ENCODE measurements at regions not wholly inside any gene's neighbourhood (a gene's known extent, or its start where the extent isn't known, plus 50 kb on each side); places are given as distances from the start of the nearest gene placed in this dataset.
"Not testable (repeated sequence)": the region's sequence is repeated elsewhere in the genome, so short reads cannot be mapped to it uniquely, and the experiment has no call there.

- Histone ChIP-seq H3K27ac (ENCODE audit: low read depth, low read length) (no peak overlapping the region), H3K4me1 (ENCODE audit: control insufficient read depth, insufficient read depth, low read length) (no peaks in the 10 kb centered on the region), H3K36me3 (ENCODE audit: control insufficient read depth, insufficient read depth, low read length) (no peaks in the 10 kb centered on the region), H3K9ac (ENCODE audit: low read depth, low read length) (no peak overlapping the region), H3K4me3 (ENCODE audit: low read depth, low read length) (no peak overlapping the region), H3K27me3 (ENCODE audit: control insufficient read depth, insufficient read depth, low read length) (no peaks in the 10 kb centered on the region; the same call in 1 of the 2 replicates), H3K9me3 (ENCODE audit: control insufficient read depth, insufficient read depth, low read length) (no peaks in the 10 kb centered on the region)
Measured at GRCh38 chr12:131408484-131408883, 302.4 kb upstream of the SFSWAP start.

GRCh38 chr12:131409211-131409610, 301.7 kb upstream of the SFSWAP start:
- H3K9me3 ChIP-seq (ENCODE audit: control insufficient read depth, insufficient read depth, low read length) = no peaks in the 10 kb centered on the region

GRCh38 chr12:131411827-131412226, 299.1 kb upstream of the SFSWAP start:
- H3K9ac ChIP-seq (ENCODE audit: low read depth, low read length); H3K27ac ChIP-seq (ENCODE audit: low read depth, low read length); H3K4me3 ChIP-seq (ENCODE audit: low read depth, low read length); H3K9me3 ChIP-seq (ENCODE audit: control insufficient read depth, insufficient read depth, low read length); H3K4me1 ChIP-seq (ENCODE audit: control insufficient read depth, insufficient read depth, low read length); H3K36me3 ChIP-seq (ENCODE audit: control insufficient read depth, insufficient read depth, low read length); H3K27me3 ChIP-seq (ENCODE audit: control insufficient read depth, insufficient read depth, low read length): not testable (repeated sequence)

More at GRCh38 chr12:131409211-131409610, 301.7 kb upstream of the SFSWAP start:
- Histone ChIP-seq H3K36me3 (ENCODE audit: control insufficient read depth, insufficient read depth, low read length) (no peaks in the 10 kb centered on the region), H3K9ac (ENCODE audit: low read depth, low read length) (no peak overlapping the region), H3K27ac (ENCODE audit: low read depth, low read length) (no peak overlapping the region), H3K4me3 (ENCODE audit: low read depth, low read length) (no peak overlapping the region), H3K27me3 (ENCODE audit: control insufficient read depth, insufficient read depth, low read length) (no peaks in the 10 kb centered on the region; the same call in 1 of the 2 replicates), H3K4me1 (ENCODE audit: control insufficient read depth, insufficient read depth, low read length) (no peaks in the 10 kb centered on the region)

GRCh38 chr12:131413006-131413405, 297.9 kb upstream of the SFSWAP start:
- no peak overlapping the region for H3K4me3 ChIP-seq (ENCODE audit: low read depth, low read length)
- no peaks in the 10 kb centered on the region for H3K36me3 ChIP-seq (ENCODE audit: control insufficient read depth, insufficient read depth, low read length)
- no peaks in the 10 kb centered on the region for H3K27me3 ChIP-seq (ENCODE audit: control insufficient read depth, insufficient read depth, low read length)
- no peaks in the 10 kb centered on the region for H3K4me1 ChIP-seq (ENCODE audit: control insufficient read depth, insufficient read depth, low read length)
- no peak overlapping the region for H3K9ac ChIP-seq (ENCODE audit: low read depth, low read length)
- no peak overlapping the region for H3K27ac ChIP-seq (ENCODE audit: low read depth, low read length)
- H3K9me3 ChIP-seq (ENCODE audit: control insufficient read depth, insufficient read depth, low read length) = peaks cover 12% of the 10 kb centered on the region

- H3K9ac ChIP-seq (ENCODE audit: low read depth, low read length) = no peak overlapping the region
- no peak overlapping the region for H3K27ac ChIP-seq (ENCODE audit: low read depth, low read length)
- H3K9me3 ChIP-seq (ENCODE audit: control insufficient read depth, insufficient read depth, low read length) = peaks cover 17% of the 10 kb centered on the region
- H3K27me3 ChIP-seq (ENCODE audit: control insufficient read depth, insufficient read depth, low read length) = no peaks in the 10 kb centered on the region
- no peaks in the 10 kb centered on the region for H3K4me1 ChIP-seq (ENCODE audit: control insufficient read depth, insufficient read depth, low read length)
- no peak overlapping the region for H3K4me3 ChIP-seq (ENCODE audit: low read depth, low read length)
- no peaks in the 10 kb centered on the region for H3K36me3 ChIP-seq (ENCODE audit: control insufficient read depth, insufficient read depth, low read length)
Measured at GRCh38 chr12:131413471-131413870, 297.4 kb upstream of the SFSWAP start.

DNA sequence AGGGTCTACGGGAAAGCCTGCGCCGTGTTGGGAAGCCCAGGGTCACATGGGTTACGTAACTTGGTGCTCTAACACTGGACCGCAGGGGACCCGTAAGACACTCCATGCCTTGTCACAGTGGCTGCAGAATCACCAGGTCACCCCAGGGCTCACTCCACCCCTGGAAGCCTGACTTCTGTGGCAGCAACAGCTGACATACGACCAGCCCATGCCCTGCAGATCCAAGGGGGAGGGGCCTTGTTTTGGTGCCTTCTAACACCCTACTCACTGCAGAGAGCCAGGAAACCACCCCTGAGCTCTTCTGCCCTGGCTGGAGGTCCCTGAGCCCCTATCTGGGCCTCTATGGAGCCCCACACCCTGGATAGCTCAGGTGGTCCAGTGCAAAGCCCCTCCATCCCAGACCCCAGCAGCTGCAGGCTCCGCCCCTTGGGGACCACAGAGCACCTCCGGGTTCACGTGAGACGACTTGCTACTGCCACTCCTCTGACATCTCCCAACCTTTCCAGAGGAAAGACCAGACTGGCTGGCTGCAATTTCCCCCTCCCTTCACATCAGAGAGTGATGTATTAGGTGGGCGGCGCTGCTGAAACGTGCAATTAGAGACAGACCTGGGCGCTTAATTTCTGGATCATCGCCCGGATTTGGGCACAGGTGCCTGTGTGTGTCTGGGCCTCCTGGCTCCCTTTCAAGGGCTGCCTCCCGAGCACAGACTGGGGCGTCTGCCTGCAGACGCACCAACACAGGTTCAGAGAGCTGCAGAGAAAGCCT, 296.6 kb upstream of the SFSWAP start:
- H3K9ac ChIP-seq (ENCODE audit: low read depth, low read length); H3K36me3 ChIP-seq (ENCODE audit: control insufficient read depth, insufficient read depth, low read length); H3K4me3 ChIP-seq (ENCODE audit: low read depth, low read length); H3K27ac ChIP-seq (ENCODE audit: low read depth, low read length); H3K27me3 ChIP-seq (ENCODE audit: control insufficient read depth, insufficient read depth, low read length); H3K4me1 ChIP-seq (ENCODE audit: control insufficient read depth, insufficient read depth, low read length): not testable (repeated sequence)
- H3K9me3 ChIP-seq (ENCODE audit: control insufficient read depth, insufficient read depth, low read length) = peaks cover 18% of the 10 kb centered on the region

GRCh38 chr12:131415781-131416180, 295.1 kb upstream of the SFSWAP start:
- no peaks in the 10 kb centered on the region for H3K4me1 ChIP-seq (ENCODE audit: control insufficient read depth, insufficient read depth, low read length)
- H3K36me3 ChIP-seq (ENCODE audit: control insufficient read depth, insufficient read depth, low read length) = no peaks in the 10 kb centered on the region
- H3K9ac ChIP-seq (ENCODE audit: low read depth, low read length) = no peak overlapping the region
- H3K27ac ChIP-seq (ENCODE audit: low read depth, low read length) = no peak overlapping the region
- H3K9me3 ChIP-seq (ENCODE audit: control insufficient read depth, insufficient read depth, low read length) = peaks cover 18% of the 10 kb centered on the region
- H3K4me3 ChIP-seq (ENCODE audit: low read depth, low read length) = no peak overlapping the region
- H3K27me3 ChIP-seq (ENCODE audit: control insufficient read depth, insufficient read depth, low read length) = no peaks in the 10 kb centered on the region

DNA sequence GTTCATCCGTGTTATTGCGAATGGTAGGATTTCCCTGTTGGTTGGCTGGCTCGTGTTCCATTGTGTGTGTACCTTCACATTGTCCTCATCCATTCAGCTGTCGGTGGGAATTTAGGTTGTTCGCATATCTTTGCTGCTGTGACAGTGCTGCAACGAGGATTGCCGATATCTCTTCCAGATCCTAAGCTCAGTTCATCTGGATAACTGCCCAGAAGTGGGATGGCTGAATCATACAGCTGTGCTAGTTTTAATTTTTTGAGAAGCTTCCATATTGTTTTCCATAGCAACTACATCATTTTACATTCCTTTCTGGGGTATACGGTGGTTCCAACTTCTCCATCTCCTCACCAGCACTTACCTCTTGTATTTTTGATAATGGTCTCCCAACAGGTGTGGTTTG, 292.8 kb upstream of the SFSWAP start:
- no peak overlapping the region for H3K27ac ChIP-seq (ENCODE audit: low read depth, low read length)
- H3K36me3 ChIP-seq (ENCODE audit: control insufficient read depth, insufficient read depth, low read length) = no peaks in the 10 kb centered on the region
- H3K9me3 ChIP-seq (ENCODE audit: control insufficient read depth, insufficient read depth, low read length) = peaks cover 18% of the 10 kb centered on the region
- H3K9ac ChIP-seq (ENCODE audit: low read depth, low read length) = no peak overlapping the region
- H3K4me1 ChIP-seq (ENCODE audit: control insufficient read depth, insufficient read depth, low read length) = no peaks in the 10 kb centered on the region
- H3K4me3 ChIP-seq (ENCODE audit: low read depth, low read length) = no peak overlapping the region
- no peaks in the 10 kb centered on the region for H3K27me3 ChIP-seq (ENCODE audit: control insufficient read depth, insufficient read depth, low read length)

- no peaks in the 10 kb centered on the region for H3K36me3 ChIP-seq (ENCODE audit: control insufficient read depth, insufficient read depth, low read length)
- H3K27me3 ChIP-seq (ENCODE audit: control insufficient read depth, insufficient read depth, low read length) = no peaks in the 10 kb centered on the region
- no peak overlapping the region for H3K27ac ChIP-seq (ENCODE audit: low read depth, low read length)
- no peak overlapping the region for H3K4me3 ChIP-seq (ENCODE audit: low read depth, low read length)
- H3K9ac ChIP-seq (ENCODE audit: low read depth, low read length) = no peak overlapping the region
- H3K4me1 ChIP-seq (ENCODE audit: control insufficient read depth, insufficient read depth, low read length) = no peaks in the 10 kb centered on the region
- H3K9me3 ChIP-seq (ENCODE audit: control insufficient read depth, insufficient read depth, low read length) = peaks cover 21% of the 10 kb centered on the region
Measured at GRCh38 chr12:131418884-131419283, 292.0 kb upstream of the SFSWAP start.

- Histone ChIP-seq H3K4me1 (ENCODE audit: control insufficient read depth, insufficient read depth, low read length) (no peaks in the 10 kb centered on the region), H3K27me3 (ENCODE audit: control insufficient read depth, insufficient read depth, low read length) (no peaks in the 10 kb centered on the region), H3K4me3 (ENCODE audit: low read depth, low read length) (no peak overlapping the region), H3K9ac (ENCODE audit: low read depth, low read length) (no peak overlapping the region), H3K36me3 (ENCODE audit: control insufficient read depth, insufficient read depth, low read length) (no peaks in the 10 kb centered on the region), H3K9me3 (ENCODE audit: control insufficient read depth, insufficient read depth, low read length) (peaks cover 39% of the 10 kb centered on the region), H3K27ac (ENCODE audit: low read depth, low read length) (no peak overlapping the region)
Measured at GRCh38 chr12:131420867-131421447, 289.9 kb upstream of the SFSWAP start.

DNA sequence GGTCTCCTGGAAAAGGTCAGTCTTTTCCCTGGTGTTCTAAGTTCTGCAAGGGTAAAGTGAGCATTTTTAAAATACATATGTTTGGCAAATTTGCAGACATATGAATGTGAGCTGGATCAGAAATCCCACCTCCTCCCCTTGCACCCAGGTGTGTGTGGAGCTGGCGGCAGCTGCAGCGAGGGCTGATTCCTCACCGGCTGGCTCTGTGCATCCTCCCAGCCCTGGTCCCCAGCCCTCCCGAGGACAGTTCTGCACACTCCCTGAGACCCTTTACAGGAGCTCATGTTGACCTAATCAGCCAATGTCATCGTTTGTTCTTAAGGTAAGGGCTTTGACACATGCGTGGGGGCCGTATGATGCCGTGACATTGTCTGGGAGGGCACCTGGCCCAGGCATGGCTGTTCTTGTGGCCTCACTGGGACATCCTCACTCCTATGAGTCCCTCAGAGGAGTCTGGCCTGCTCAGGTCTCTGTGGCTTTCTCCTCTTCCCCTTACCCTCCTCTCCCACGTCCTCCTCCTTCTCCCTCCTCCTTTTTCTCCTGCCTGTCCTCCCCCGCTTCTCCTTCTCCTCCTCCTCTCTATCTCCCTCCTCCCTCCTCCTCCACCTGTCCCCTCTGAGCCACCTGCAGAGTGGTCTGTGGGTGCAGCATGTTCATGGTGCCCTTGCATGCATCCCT, 289.2 kb upstream of the SFSWAP start:
- Histone ChIP-seq H3K4me3 (ENCODE audit: low read depth, low read length) (no peak overlapping the region), H3K4me1 (ENCODE audit: control insufficient read depth, insufficient read depth, low read length) (no peaks in the 10 kb centered on the region), H3K36me3 (ENCODE audit: control insufficient read depth, insufficient read depth, low read length) (no peaks in the 10 kb centered on the region), H3K9ac (ENCODE audit: low read depth, low read length) (no peak overlapping the region), H3K9me3 (ENCODE audit: control insufficient read depth, insufficient read depth, low read length) (peaks cover 40% of the 10 kb centered on the region), H3K27ac (ENCODE audit: low read depth, low read length) (no peak overlapping the region), H3K27me3 (ENCODE audit: control insufficient read depth, insufficient read depth, low read length) (no peaks in the 10 kb centered on the region)

Measured in HUES48 (cell line).